LNCAP (cell line): ENCODE measurements at regions not wholly inside any gene's neighbourhood (a gene's known extent, or its start where the extent isn't known, plus 50 kb on each side); places are given as distances from the start of the nearest gene placed in this dataset.

Experiments
- CTCF ChIP-seq: fragments of 450-650 bp; IDR thresholded peaks from 2 replicates; pipeline ENCODE4 v1.5.1; 2017; ENCODE audit warnings: mild to moderate bottlenecking

- TF ChIP-seq CTCF = no peak
Observed at GRCh38 chr16:76676356-76676755, 399.2 kb downstream of the CNTNAP4 start.

GRCh38 chr16:76681296-76681695 lies 404.1 kb downstream of the CNTNAP4 start:
- no peak for TF ChIP-seq CTCF

GRCh38 chr16:76683051-76683450 lies 405.9 kb downstream of the CNTNAP4 start:
- TF ChIP-seq CTCF = no peak

GRCh38 chr16:76696876-76697275 lies 419.7 kb downstream of the CNTNAP4 start:
- no peak for TF ChIP-seq CTCF

GRCh38 chr16:76705892-76706291 lies 428.7 kb downstream of the CNTNAP4 start:
- no peak for TF ChIP-seq CTCF

- TF ChIP-seq CTCF = no peak
Observed at GRCh38 chr16:76713191-76713590, 436.0 kb downstream of the CNTNAP4 start.

GRCh38 chr16:76724181-76724580 lies 447.0 kb downstream of the CNTNAP4 start:
- no peak for TF ChIP-seq CTCF

GRCh38 chr16:76729525-76729924 lies 452.3 kb downstream of the CNTNAP4 start:
- TF ChIP-seq CTCF = no peak
